Mesenchymal stem cell (in vitro differentiated cells and primary cell): ENCODE measurements at regions not wholly inside any gene's neighbourhood (a gene's known extent, or its start where the extent isn't known, plus 50 kb on each side); places are given as distances from the start of the nearest gene placed in this dataset.

Experiments
- DNase-seq: peaks from one replicate; pipeline ENCODE4 v3.0.0-alpha.2; 2013
- H2AFZ ChIP-seq: one replicate; pipeline ENCODE4 v1.6.1; 2013; ENCODE audit warnings: low read depth, mild to moderate bottlenecking, control low read depth, inconsistent platforms, low read length, moderate library complexity
- H2AK5ac ChIP-seq: 2 replicates; pipeline ENCODE4 v1.6.1; 2013; ENCODE audit warnings: low read length, moderate library complexity, mild to moderate bottlenecking, inconsistent platforms; ENCODE audit not compliant: severe bottlenecking
- H2BK120ac ChIP-seq: one replicate; pipeline ENCODE4 v1.6.1; 2013; ENCODE audit warnings: low read depth, mild to moderate bottlenecking, inconsistent platforms, low read length, moderate library complexity
- H2BK12ac ChIP-seq, 2 experiments: one replicate each; pipeline ENCODE4 v1.6.1; 2013; ENCODE audit warnings: inconsistent platforms in 2 of 2, low read length in 2 of 2, mild to moderate bottlenecking in 2 of 2, moderate library complexity in 2 of 2, control low read depth in 1 of 2
- H2BK15ac ChIP-seq: one replicate; pipeline ENCODE4 v1.6.1; 2013; ENCODE audit warnings: mild to moderate bottlenecking, low read depth, inconsistent platforms; ENCODE audit not compliant: poor library complexity, severe bottlenecking
- H2BK5ac ChIP-seq: 2 replicates; pipeline ENCODE4 v1.6.1; 2013; ENCODE audit warnings: low read depth, mild to moderate bottlenecking, low read length, control low read depth, inconsistent platforms; ENCODE audit not compliant: poor library complexity, severe bottlenecking
- H3K14ac ChIP-seq, 2 experiments: one replicate each; pipeline ENCODE4 v1.6.1; 2013; ENCODE audit warnings: inconsistent platforms in 2 of 2, low read length in 2 of 2, control low read depth in 1 of 2, mild to moderate bottlenecking in 1 of 2, moderate library complexity in 1 of 2
- H3K18ac ChIP-seq, 2 experiments: one replicate each; pipeline ENCODE4 v1.6.1; 2013; ENCODE audit warnings: inconsistent platforms in 2 of 2, low read length in 2 of 2, control low read depth in 1 of 2, low read depth in 1 of 2, mild to moderate bottlenecking in 1 of 2
- H3K23ac ChIP-seq, 2 experiments: one replicate each; pipeline ENCODE4 v1.6.1; 2013; ENCODE audit warnings: inconsistent platforms in 2 of 2, low read length in 2 of 2, mild to moderate bottlenecking in 2 of 2, moderate library complexity in 2 of 2, control low read depth in 1 of 2
- H3K27ac ChIP-seq: 2 replicates; pipeline ENCODE4 v1.5.1; 2013; ENCODE audit warnings: mild to moderate bottlenecking, moderate library complexity, low read length, control low read depth, inconsistent platforms; ENCODE audit not compliant: poor library complexity, severe bottlenecking
- H3K27me3 ChIP-seq, 2 experiments: 2 replicates each; pipeline versions ENCODE4 v1.6.1 to v1.7.0; 2013; ENCODE audit warnings: low read length in 2 of 2, mild to moderate bottlenecking in 2 of 2, moderate library complexity in 2 of 2, control low read depth in 1 of 2, inconsistent platforms in 1 of 2; ENCODE audit not compliant: control insufficient read depth in 1 of 2, insufficient read depth in 1 of 2
- H3K36me3 ChIP-seq, 2 experiments: 2 replicates each; pipeline versions ENCODE4 v1.6.1 to v1.7.0; 2013; ENCODE audit warnings: low read length in 2 of 2, control low read depth in 1 of 2, inconsistent platforms in 1 of 2, low read depth in 1 of 2, mild to moderate bottlenecking in 1 of 2; ENCODE audit not compliant: insufficient read depth in 2 of 2, control insufficient read depth in 1 of 2
- H3K4ac ChIP-seq, 2 experiments: one replicate each; pipeline ENCODE4 v1.6.1; 2013; ENCODE audit warnings: inconsistent platforms in 2 of 2, low read length in 2 of 2, mild to moderate bottlenecking in 2 of 2, moderate library complexity in 2 of 2, control low read depth in 1 of 2, low read depth in 1 of 2
- H3K4me1 ChIP-seq: 2 replicates; pipeline ENCODE4 v1.6.1; 2013; ENCODE audit warnings: low read depth, low read length, control low read depth; ENCODE audit not compliant: control insufficient read depth, insufficient read depth
- H3K4me2 ChIP-seq: 2 replicates; pipeline ENCODE4 v1.6.1; 2013; ENCODE audit warnings: low read length, mild to moderate bottlenecking, inconsistent platforms; ENCODE audit not compliant: poor library complexity, severe bottlenecking
- H3K4me3 ChIP-seq, 2 experiments: 2 replicates each; pipeline versions ENCODE4 v1.5.1 to v1.7.0; 2013; ENCODE audit warnings: low read length in 2 of 2, mild to moderate bottlenecking in 2 of 2, control low read depth in 1 of 2, low read depth in 1 of 2; ENCODE audit not compliant: insufficient read depth in 1 of 2
- H3K79me1 ChIP-seq: replicated peaks from 2 replicates; pipeline ENCODE4 v1.6.1; 2013; ENCODE audit warnings: mild to moderate bottlenecking, control low read depth, low read length, inconsistent platforms; ENCODE audit not compliant: poor library complexity, severe bottlenecking
- H3K9ac ChIP-seq: 2 replicates; pipeline ENCODE4 v1.7.0; 2013; ENCODE audit warnings: mild to moderate bottlenecking, low read length, moderate library complexity
- H3K9me3 ChIP-seq: 2 replicates; pipeline ENCODE4 v1.7.0; 2013; ENCODE audit warnings: mild to moderate bottlenecking, low read length; ENCODE audit not compliant: control insufficient read depth
- H4K8ac ChIP-seq: one replicate; pipeline ENCODE4 v1.6.1; 2013; ENCODE audit warnings: inconsistent platforms, mild to moderate bottlenecking, low read length, moderate library complexity
- H4K91ac ChIP-seq: one replicate; pipeline ENCODE4 v1.6.1; 2013; ENCODE audit warnings: mild to moderate bottlenecking, low read length, inconsistent platforms
- WGBS: methylation state at CpG from one replicate; pipeline ENCODE4 v1.1.7; 2013; ENCODE audit warnings: mixed read lengths; 5-methylcytosine and 5-hydroxymethylcytosine counted together

- H3K23ac ChIP-seq = no peak overlapping the region
- H3K9me3 ChIP-seq = peaks cover 8% of the 10 kb centered on the region
- no peak overlapping the region for H3K4me2 ChIP-seq
- no peaks in the 10 kb centered on the region for H3K4me1 ChIP-seq
- no peak overlapping the region for H2AFZ ChIP-seq
- no peak overlapping the region for H3K27ac ChIP-seq
- H4K91ac ChIP-seq = no peak overlapping the region
- H3K9ac ChIP-seq = no peak overlapping the region
- no peak overlapping the region for H4K8ac ChIP-seq
- DNase-seq = no peak
- no peak overlapping the region for H2AK5ac ChIP-seq
- no peak overlapping the region for H3K4ac ChIP-seq
- no peak overlapping the region for H3K4me3 ChIP-seq
- H3K14ac ChIP-seq = no peak overlapping the region
- WGBS = 100% methylated on average over 1 of the region's 2 CpGs
- H3K27me3 ChIP-seq = peaks cover 0 to 9% of the 10 kb centered on the region in 2 experiments
- H2BK120ac ChIP-seq = no peak overlapping the region
- no peak overlapping the region for H2BK15ac ChIP-seq
- no peak overlapping the region for H3K18ac ChIP-seq
- H3K79me1 ChIP-seq = no peaks in the 10 kb centered on the region
- H2BK5ac ChIP-seq = no peak overlapping the region
- H2BK12ac ChIP-seq = no peak overlapping the region
- H3K36me3 ChIP-seq = no peaks in the 10 kb centered on the region
Observed at GRCh38 chr12:67496581-67496980, 152.0 kb upstream of the DYRK2 start.

- Histone ChIP-seq H3K4ac (no peak overlapping the region), H3K9ac (no peak overlapping the region), H2AFZ (no peak overlapping the region), H2BK12ac (no peak overlapping the region), H3K18ac (no peak overlapping the region), H3K4me2 (no peak overlapping the region), H2BK120ac (no peak overlapping the region), H3K23ac (no peak overlapping the region), H3K9me3 (no peaks in the 10 kb centered on the region), H3K27me3 (peaks cover 0 to 9% of the 10 kb centered on the region in 2 experiments), H3K79me1 (no peaks in the 10 kb centered on the region), H4K91ac (no peak overlapping the region), H4K8ac (no peak overlapping the region), H2BK5ac (no peak overlapping the region), H3K36me3 (no peaks in the 10 kb centered on the region), H3K4me3 (no peak overlapping the region), H3K27ac (no peak overlapping the region), H2AK5ac (no peak overlapping the region), H2BK15ac (no peak overlapping the region), H3K4me1 (no peaks in the 10 kb centered on the region), H3K14ac (no peak overlapping the region)
- no peak for DNase-seq
- WGBS = 33% methylated on average over 1 of the region's 1 CpG
Observed at GRCh38 chr12:67498991-67499390, 149.6 kb upstream of the DYRK2 start.

- no peak overlapping the region for H3K4ac ChIP-seq
- H3K4me1 ChIP-seq = no peaks in the 10 kb centered on the region
- H2BK15ac ChIP-seq = no peak overlapping the region
- no peak overlapping the region for H3K14ac ChIP-seq
- no peak overlapping the region for H2AFZ ChIP-seq
- H3K4me2 ChIP-seq = no peak overlapping the region
- H3K36me3 ChIP-seq = no peaks in the 10 kb centered on the region
- H4K8ac ChIP-seq = no peak overlapping the region
- H3K9ac ChIP-seq = no peak overlapping the region
- no peak overlapping the region for H3K4me3 ChIP-seq
- no peak overlapping the region for H2BK120ac ChIP-seq
- H2BK5ac ChIP-seq = no peak overlapping the region
- no peak for DNase-seq
- WGBS = 69% methylated on average over 1 of the region's 2 CpGs
- no peak overlapping the region for H2BK12ac ChIP-seq
- H3K79me1 ChIP-seq = no peaks in the 10 kb centered on the region
- no peak overlapping the region for H2AK5ac ChIP-seq
- no peak overlapping the region for H3K23ac ChIP-seq
- peaks cover 0 to 9% of the 10 kb centered on the region in 2 experiments for H3K27me3 ChIP-seq
- H3K9me3 ChIP-seq = no peaks in the 10 kb centered on the region
- no peak overlapping the region for H3K27ac ChIP-seq
- no peak overlapping the region for H4K91ac ChIP-seq
- H3K18ac ChIP-seq = no peak overlapping the region
Observed at GRCh38 chr12:67501362-67501761, 147.2 kb upstream of the DYRK2 start.

- no peak overlapping the region for H3K4ac ChIP-seq
- no peak overlapping the region for H4K8ac ChIP-seq
- H3K14ac ChIP-seq = no peak overlapping the region
- H2AFZ ChIP-seq = no peak overlapping the region
- no peaks in the 10 kb centered on the region for H3K9me3 ChIP-seq
- no peak overlapping the region for H3K27ac ChIP-seq
- no peak overlapping the region for H2BK5ac ChIP-seq
- H3K4me2 ChIP-seq = no peak overlapping the region
- no peaks in the 10 kb centered on the region for H3K4me1 ChIP-seq
- 51% methylated on average over 1 of the region's 1 CpG for WGBS
- no peak overlapping the region for H3K9ac ChIP-seq
- H3K18ac ChIP-seq = no peak overlapping the region
- no peak overlapping the region for H2BK12ac ChIP-seq
- DNase-seq = no peak
- no peaks in the 10 kb centered on the region for H3K79me1 ChIP-seq
- no peak overlapping the region for H3K23ac ChIP-seq
- H4K91ac ChIP-seq = no peak overlapping the region
- H3K27me3 ChIP-seq = peaks cover 0 to 4% of the 10 kb centered on the region in 2 experiments
- H2AK5ac ChIP-seq = no peak overlapping the region
- no peak overlapping the region for H2BK120ac ChIP-seq
- H3K4me3 ChIP-seq = no peak overlapping the region
- no peaks in the 10 kb centered on the region for H3K36me3 ChIP-seq
- no peak overlapping the region for H2BK15ac ChIP-seq
Observed at GRCh38 chr12:67504026-67504425, 144.5 kb upstream of the DYRK2 start.
